SH-SY5Y (cell line): ENCODE measurements at regions not wholly inside any gene's neighbourhood (a gene's known extent, or its start where the extent isn't known, plus 50 kb on each side); places are given as distances from the start of the nearest gene placed in this dataset.

Experiments used
- GATA2 ChIP-seq: IDR thresholded peaks from 2 replicates; pipeline ENCODE4 v1.6.1; 2011; ENCODE audit warnings: mild to moderate bottlenecking, low read depth, low read length
- GATA3 ChIP-seq: IDR thresholded peaks from 2 replicates; pipeline ENCODE4 v1.6.1; 2011; ENCODE audit warnings: low read depth, mild to moderate bottlenecking, low read length, moderate library complexity

- no peak for TF ChIP-seq GATA2
- no peak for TF ChIP-seq GATA3
Observed at GRCh38 chr9:13508086-13508485, 228.6 kb upstream of the MPDZ start.
